HG02678 (cell line): ENCODE measurements at regions not wholly inside any gene's neighbourhood (a gene's known extent, or its start where the extent isn't known, plus 50 kb on each side); places are given as distances from the start of the nearest gene placed in this dataset.

Experiments
- ATAC-seq: cut with Tn5 transposase; IDR thresholded peaks from one replicate; pipeline ENCODE4 v1.9.1; 2021; ENCODE audit warnings: mild to moderate bottlenecking, moderate library complexity; ENCODE audit not compliant: unreplicated experiment

DNA sequence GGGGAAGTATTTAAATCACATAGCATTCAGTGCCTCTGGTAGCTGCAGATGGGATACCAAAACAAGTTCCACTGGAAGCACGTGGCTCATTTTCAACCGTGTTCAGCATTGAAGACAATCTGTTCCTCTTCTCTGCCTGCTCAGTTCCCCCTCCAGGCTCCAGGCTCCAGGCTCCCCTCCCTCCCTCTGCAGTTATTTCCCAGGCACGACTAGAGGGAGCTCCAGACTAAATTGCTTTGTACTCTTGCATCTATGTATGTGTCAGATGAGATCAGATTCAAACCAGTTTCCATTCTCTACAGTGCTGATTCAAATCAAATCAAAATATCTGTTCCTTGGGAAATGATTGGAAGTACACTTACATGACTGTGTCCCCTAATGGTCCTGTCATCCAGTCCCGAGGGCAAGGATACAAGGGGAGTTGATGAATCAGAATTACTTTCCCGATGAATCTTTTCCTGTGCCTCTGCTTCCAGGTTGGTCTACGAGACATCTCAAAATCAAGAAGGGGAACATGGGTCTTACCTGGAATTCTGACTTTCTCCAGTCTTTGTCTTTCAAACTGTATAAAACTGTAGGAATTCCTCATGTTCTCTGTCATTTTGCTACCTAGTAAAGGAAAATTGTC, 600.5 kb downstream of the EDEM1 start:
- no peak for ATAC-seq

GRCh38 chr3:5788496-5788895, 601.0 kb downstream of the EDEM1 start:
- ATAC-seq: no peak

DNA sequence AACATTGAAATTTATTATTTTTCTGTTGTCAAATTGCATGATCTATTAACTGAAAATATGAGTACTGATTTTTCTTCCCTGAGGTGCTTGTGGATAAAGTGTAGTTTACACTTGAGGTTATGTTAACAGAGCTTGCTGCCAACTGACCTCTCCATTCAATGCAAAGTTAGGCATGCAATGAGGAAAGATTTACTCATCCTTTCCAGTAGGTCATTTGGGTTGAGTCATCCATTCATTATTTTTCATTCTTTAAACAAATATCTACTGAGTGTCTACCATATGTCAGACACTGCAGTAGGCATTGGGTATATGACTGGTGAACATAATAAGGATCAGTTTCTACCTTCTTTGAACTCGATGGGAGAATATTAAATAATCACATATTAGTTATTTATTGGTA, 604.1 kb downstream of the EDEM1 start:
- ATAC-seq: no peak

DNA sequence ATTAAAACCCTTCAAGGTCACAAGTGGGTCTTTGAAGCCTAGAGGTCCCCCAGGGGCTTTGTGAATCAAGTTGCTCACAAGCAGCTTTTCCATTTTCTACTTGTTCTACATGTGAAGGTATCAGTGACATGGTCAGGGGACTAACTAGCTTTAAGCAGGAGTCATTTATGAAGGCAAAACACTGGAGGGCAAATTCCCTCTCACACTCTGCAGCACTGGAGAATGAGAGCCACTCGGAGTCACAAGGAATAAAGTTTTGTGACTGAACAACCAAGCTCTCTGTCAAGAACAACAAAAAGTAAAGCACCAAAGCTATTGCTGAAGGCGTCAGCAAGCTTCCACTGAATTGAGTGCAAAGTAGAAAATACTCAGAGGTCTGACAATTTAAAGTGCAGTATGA, 609.0 kb downstream of the EDEM1 start:
- ATAC-seq: no peak

DNA sequence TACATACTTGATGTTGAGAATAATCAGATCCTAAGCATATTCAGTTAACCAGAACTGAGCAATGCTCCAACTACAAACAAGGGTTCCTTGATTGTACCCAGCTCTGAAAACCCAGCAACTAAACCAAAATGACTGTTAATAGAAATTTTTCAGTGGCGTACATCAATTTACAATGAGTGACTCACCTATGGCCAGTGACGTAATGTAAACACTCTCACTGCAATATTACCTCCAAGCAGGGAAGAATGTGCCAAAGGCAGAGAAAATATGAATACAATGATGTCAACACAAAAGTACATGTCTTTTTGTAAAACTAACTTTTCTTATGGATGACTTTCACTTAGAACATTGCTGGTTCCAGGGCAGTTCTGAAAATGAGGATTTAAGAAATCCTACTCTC, 611.3 kb downstream of the EDEM1 start:
- no peak for ATAC-seq

DNA sequence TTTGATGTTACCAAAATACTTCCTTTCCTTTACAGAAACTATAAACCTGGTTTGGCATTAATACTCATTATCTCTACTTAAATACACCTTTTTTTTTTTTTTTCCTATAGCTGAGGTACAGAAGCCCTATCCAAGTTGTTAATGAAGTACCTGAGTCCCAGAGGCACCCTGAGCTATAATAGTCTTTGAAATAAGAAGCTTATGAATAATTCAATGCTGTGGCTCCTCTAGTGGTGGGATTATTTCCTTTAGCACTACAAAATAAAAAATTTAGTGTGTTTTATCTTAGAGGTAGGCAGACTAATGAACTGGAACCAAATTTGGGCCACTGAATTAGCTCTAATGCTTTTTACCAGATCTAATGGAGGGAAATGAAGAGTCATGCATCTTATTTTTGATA, 611.9 kb downstream of the EDEM1 start:
- no peak for ATAC-seq

GRCh38 chr3:5800965-5801364, 613.5 kb downstream of the EDEM1 start:
- no peak for ATAC-seq

GRCh38 chr3:5806192-5806591, 618.7 kb downstream of the EDEM1 start:
- no peak for ATAC-seq

- no peak for ATAC-seq
Measured at GRCh38 chr3:5809586-5810246, 622.2 kb downstream of the EDEM1 start.

DNA sequence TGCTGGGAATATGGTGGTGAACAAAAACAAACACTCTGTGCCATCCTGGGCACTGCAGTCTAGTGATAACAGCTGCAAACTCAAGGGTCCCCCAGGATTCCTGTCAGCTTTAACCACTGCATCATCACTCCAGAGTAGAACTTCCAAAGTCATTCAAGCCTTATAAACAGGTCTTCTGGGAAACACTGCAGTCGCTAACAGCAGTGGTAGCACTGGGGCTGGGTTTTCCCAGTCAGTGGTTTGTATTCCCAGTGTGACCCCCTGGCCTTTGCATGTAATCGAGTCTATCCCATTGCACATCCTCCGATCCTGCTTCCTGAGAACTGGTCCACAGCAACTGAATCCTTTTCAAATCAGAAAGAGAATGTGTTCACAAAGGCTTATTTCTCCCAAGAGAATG, 623.5 kb downstream of the EDEM1 start:
- no peak for ATAC-seq

DNA sequence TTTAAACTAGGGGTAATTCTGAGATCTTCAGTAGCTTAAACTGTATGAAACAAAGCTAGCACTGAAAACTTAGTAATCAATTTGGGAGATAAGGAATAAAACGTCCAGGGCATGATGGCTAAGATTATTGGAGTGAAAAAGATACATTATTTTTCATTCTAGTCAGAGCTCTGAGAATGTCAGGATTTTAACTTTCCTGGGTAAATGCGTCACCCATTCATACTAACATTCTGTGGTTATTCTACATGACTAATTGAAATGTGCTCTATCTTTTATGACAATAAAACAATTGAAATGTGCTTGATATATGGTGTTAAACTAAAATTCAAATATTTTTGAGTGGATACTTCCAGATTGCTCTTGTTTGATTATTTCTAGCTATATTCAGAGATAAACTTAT, 626.0 kb downstream of the EDEM1 start:
- no peak for ATAC-seq

DNA sequence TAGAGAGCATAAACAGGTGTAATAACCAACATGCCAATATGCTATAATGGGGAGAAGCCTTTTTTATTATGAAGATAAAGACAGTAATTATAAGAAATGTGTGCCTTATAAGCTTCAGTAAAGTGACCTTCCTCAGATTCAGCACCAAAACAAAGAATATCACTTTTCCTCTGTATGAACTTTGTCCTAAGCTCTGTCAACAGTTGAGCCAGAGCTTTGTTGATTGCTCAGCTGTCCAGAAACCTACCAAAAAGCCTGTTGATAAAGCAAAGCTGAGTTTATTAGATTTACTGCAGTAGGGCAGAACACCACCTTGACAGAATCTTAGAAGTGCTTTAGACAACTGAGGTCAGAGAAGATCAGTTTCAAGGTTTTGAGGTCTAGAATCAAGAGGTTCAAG, 635.3 kb downstream of the EDEM1 start:
- no peak for ATAC-seq

- ATAC-seq: no peak
Measured at GRCh38 chr3:5826467-5826866, 639.0 kb downstream of the EDEM1 start.

- ATAC-seq: no peak
Measured at GRCh38 chr3:5828251-5828650, 640.7 kb downstream of the EDEM1 start.

DNA sequence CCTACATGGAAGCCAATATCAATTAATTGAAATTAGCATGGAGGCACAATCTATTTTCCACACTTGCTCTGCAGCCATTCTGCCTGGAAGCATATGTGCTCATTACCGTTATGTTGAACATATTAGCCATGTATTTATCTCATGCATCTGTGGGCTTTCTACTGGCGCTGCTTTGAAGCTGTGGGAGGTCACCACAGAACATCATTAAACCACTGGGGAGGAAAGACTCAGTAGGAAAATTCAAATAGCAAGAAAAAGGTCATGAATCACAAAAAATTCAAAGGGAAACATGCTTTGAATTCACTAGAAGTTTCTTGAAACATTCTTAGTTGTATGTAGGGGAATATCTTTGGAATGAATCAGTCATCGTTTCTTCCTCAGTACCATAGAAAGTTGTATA, 652.5 kb downstream of the EDEM1 start:
- ATAC-seq: no peak

DNA sequence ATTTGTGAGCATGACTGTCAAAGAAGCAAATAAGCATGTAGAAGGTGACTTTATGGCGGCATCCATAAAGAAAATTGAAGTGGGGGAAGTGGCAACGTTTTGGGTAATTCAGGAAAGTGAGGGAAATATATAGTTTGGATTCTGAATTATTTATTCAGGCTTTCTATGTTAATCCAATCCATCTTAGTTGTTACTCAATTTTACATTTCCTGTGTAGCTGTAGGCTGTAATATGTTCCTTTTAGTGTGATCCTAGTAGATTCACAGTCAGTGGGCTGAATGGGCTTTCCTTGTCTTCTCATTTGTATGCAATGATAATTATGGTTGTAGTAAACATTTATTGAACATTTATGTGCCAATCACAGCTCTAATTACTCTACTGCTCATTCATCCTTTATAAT, 654.1 kb downstream of the EDEM1 start:
- no peak for ATAC-seq

DNA sequence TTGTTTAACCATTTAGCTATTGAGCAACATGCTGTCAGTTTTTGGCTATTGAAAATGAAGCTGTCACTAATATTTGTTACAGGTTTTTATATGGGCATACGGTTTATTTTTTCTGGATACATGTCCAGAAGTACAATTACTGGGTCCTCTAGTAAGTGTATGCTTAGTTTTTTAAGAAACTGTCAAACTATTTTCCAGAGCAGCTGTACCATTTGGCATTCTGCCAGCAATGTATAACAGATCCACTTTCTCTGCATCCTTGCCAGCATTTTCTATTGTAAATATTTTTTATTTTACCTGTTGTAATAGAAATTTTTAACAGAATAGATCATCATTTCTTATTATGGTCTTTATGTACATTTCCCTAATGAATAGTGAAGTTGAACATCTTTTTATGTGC, 658.8 kb downstream of the EDEM1 start:
- no peak for ATAC-seq

DNA sequence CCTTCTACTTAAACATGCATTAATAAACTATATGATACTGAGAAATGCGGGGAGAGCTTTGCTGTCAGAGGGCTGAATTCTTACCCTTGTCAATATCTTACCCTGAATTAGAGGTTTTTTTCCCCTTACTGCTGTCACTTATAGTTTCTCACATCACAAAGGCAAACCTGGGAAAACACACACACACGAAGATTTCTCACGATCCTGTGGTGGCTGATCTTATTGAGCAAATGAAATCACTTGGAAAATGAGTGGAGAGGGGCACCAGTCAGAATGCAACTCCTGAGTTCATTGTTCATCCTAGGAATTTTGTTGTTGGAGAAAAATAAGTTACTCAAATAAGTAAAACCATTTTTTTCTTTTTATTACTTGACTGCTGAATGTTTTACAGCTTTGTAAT, 673.6 kb downstream of the EDEM1 start:
- ATAC-seq: no peak

DNA sequence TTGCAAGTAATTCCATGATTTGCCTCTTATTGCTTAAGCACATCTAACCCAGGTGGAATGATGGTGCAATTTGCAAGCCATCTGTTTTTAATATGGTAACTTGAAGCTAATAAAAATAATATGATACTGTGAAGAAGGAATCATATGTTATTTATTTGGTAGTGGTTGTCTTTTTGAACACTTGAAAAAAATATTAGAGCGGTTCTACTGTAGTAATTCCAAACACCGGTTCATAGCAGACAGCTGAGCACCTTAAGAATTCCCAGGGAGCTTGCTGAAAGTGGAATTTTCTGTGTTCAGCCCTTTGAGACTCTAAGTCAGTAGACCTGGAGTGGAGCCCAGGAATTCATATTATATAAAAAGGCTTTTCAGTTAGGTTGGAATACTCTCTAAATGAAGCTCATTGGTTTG, 687.4 kb downstream of the EDEM1 start:
- ATAC-seq: no peak

DNA sequence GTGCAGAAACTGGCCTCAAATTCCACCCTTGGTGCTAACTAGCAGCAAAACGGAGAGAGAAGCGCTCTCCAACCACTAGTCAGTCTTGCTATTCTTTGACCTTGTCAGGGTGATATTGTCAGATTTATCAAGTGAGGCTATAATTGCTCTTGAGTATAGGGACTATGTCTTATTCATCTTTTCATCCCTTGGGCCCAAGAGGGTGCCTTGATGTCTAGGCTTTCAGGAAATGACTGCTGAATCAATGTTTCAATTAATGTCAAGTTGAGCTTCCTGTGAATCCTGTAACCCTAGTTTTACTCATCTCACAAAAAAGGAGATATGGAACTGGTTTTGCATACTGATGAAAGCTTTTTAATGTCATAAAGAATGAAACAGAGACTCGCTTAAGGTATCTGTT, 701.3 kb downstream of the EDEM1 start:
- no peak for ATAC-seq

DNA sequence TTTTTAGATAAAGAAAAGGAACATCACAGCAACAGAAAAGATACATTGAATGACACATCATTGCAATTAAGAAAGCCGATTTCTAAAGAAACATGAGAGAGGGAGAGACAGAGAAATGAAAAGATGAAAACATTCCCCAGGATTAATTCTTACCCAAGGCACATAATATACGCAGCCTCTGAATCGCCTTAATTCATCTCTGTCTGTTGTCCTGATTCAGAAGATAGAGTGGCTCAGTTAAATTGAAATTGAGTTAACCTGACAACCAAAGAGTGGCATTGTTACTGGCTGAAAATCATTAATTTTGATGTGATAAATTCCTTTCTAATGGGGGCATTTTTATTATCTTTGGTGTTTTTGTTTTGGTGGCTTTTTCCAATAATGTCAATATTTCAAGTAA, 701.9 kb downstream of the EDEM1 start:
- ATAC-seq: no peak

- no peak for ATAC-seq
Measured at GRCh38 chr3:5891711-5892110, 704.2 kb downstream of the EDEM1 start.

DNA sequence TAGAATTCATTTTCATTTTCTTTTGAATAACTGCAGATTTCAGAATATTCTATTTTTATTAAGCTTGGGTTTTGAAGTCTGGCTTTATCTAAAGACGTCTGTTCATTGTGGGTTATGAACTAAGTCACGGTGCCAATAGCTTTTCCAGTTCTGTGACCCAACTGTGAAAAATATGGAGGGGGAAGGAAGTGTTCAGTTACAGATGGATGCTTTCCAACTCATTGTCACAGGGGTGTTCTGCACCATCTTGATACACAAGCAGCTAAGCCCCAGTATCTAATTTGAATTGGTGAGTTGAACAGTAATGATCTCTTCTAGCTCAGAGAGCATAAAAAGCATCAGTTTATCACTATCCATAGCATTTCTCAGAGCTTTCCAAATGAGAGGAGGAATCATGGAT, 710.6 kb downstream of the EDEM1 start:
- ATAC-seq: no peak
